Heart left ventricle (tissue), 16 donors: ENCODE measurements at regions not wholly inside any gene's neighbourhood (a gene's known extent, or its start where the extent isn't known, plus 50 kb on each side); places are given as distances from the start of the nearest gene placed in this dataset.

Source experiments
- ATAC-seq, 4 donors: fragments of 200-7000 bp; cut with Tn5 transposase; one replicate each; pipeline ENCODE4 v1.9.1; 2020 to 2022; ENCODE audit warnings: moderate library complexity in 4 of 4, mild to moderate bottlenecking in 3 of 4, moderate number of reproducible peaks in 1 of 4
- DNase-seq, 5 donors: peaks; one replicate each; pipeline ENCODE4 v3.0.0-alpha.2; 2020
- H3K27ac ChIP-seq, 12 donors: fragments of 200-600 bp; sonication (generic) in 4 of 12; one replicate each; pipeline versions ENCODE4 v1.5.0 to v1.8.0; 2016 to 2022; ENCODE audit warnings: mild to moderate bottlenecking in 2 of 12
- H3K27me3 ChIP-seq, 9 donors: fragments of 200-600 bp; sonication (generic) in 2 of 9; one replicate each; pipeline versions ENCODE4 v1.5.1 to v1.8.0; 2016 to 2022; ENCODE audit warnings: mild to moderate bottlenecking in 3 of 9
- H3K36me3 ChIP-seq, 9 donors: fragments of 200-600 bp; sonication (generic) in 2 of 9; one replicate each; pipeline versions ENCODE4 v1.5.0 to v1.8.0; 2018 to 2022; ENCODE audit warnings: mild to moderate bottlenecking in 2 of 9
- H3K4me1 ChIP-seq, 12 donors: fragments of 200-600 bp; sonication (generic) in 4 of 12; one replicate each; pipeline versions ENCODE4 v1.5.0 to v1.8.0; 2016 to 2022; ENCODE audit warnings: mild to moderate bottlenecking in 3 of 12
- H3K4me3 ChIP-seq, 12 donors: fragments of 200-600 bp; sonication (generic) in 4 of 12; one replicate each; pipeline versions ENCODE4 v1.5.0 to v1.8.0; 2017 to 2022; ENCODE audit warnings: mild to moderate bottlenecking in 9 of 12, moderate library complexity in 4 of 12
- H3K9me3 ChIP-seq, 12 donors: fragments of 200-600 bp; sonication (generic) in 4 of 12; one replicate each; pipeline versions ENCODE4 v1.5.0 to v1.8.0; 2016 to 2022; ENCODE audit warnings: mild to moderate bottlenecking in 1 of 12
- POLR2A ChIP-seq, 2 donors: fragments of 450-650 bp; IDR thresholded peaks; one replicate each; pipeline ENCODE4 v1.6.1; 2017; ENCODE audit warnings: antibody characterized with exemption in 2 of 2, mild to moderate bottlenecking in 2 of 2, moderate library complexity in 2 of 2
- WGBS, 4 donors: extraction: QIAGEN DNeasy Blood & Tissue Kit in 2 of 4; methylation state at CpG; one replicate each; pipeline versions ENCODE4 v1.1.5 to v1.1.7; 2013 to 2018; 5-methylcytosine and 5-hydroxymethylcytosine counted together
- intact Hi-C, 10 donors: fragments of 100-400 bp; cut with DNase I; formaldehyde crosslinking; loops; one replicate each; pipeline versions ENCODE4 v1.11.1 to v1.14.2; 2022
- TF ChIP-seq, protein P1 (sequence below), 12 donors: fragments of 200-600 bp; sonication (generic) in 4 of 12; IDR thresholded peaks; one replicate each; pipeline versions ENCODE4 v1.5.0 to v1.8.0; 2018 to 2022; ENCODE audit warnings: antibody characterized with exemption in 12 of 12, mild to moderate bottlenecking in 5 of 12
- donor health status: ischemic (EF 13 %, LVEDD 7.1; RV severe dilation, severe dysfunction).
- donor health status: healthy with polysubstance abuse.
- donor health status: DM: no; HTN: yes; CAD: no.
- donor health status: DM: no; HTN: no; CAD: no.
- donor health status: ischemic (EF 25% LVEDD 6.9; RV normal size, moderate dysfunction).
- donor health status: ischemic (EF 25% LVEDD 5.7; RV mildly dilated, moderate dysfunction).
- donor health status: healthy.
- donor health status: DM: yes; HTN: yes; CAD: no.
- donor health status: ischemic (EF 35%, LVEDD 5.7; RV mildly dilated, moderate dysfunction).
- donor health status: nonischemic (EF 11% LVEDD 7.7; RV severe dilation, severe dysfunction).
- donor health status: DM: yes; HTN: yes; CAD: no.
- donor health status: PGD.
- donor health status: ischemic (EF 29% LVEDD 5.4; RV normal size, mild dysfunction).
- donor health status: nonischemic (EF 23%, LVEDD 6.1; RV moderate dilation, normal function).

DNA sequence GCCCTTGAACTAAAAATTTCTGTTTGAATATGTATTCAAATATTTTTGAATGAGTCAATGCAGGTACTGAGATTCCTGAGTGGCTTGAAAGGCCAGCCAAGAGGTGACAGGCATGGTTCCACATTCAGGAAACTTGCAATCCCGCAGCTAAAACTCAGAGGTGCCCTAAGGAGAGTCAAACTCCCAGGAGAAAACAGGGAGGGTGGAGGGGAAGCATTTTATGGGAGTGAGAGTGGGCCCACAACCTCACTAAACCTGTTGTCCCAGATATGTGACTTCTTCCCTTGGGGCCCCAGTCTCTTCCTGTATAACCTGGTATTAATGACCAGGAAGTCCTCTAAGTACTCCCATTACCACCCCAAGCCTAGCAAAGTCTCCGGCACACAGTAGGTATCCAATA is 189.6 kb downstream of the PLPP3 start:
- no peak for TF ChIP-seq POLR2A (IDR thresholded peaks at IDR 0.05)
- TF ChIP-seq, protein P1, sequence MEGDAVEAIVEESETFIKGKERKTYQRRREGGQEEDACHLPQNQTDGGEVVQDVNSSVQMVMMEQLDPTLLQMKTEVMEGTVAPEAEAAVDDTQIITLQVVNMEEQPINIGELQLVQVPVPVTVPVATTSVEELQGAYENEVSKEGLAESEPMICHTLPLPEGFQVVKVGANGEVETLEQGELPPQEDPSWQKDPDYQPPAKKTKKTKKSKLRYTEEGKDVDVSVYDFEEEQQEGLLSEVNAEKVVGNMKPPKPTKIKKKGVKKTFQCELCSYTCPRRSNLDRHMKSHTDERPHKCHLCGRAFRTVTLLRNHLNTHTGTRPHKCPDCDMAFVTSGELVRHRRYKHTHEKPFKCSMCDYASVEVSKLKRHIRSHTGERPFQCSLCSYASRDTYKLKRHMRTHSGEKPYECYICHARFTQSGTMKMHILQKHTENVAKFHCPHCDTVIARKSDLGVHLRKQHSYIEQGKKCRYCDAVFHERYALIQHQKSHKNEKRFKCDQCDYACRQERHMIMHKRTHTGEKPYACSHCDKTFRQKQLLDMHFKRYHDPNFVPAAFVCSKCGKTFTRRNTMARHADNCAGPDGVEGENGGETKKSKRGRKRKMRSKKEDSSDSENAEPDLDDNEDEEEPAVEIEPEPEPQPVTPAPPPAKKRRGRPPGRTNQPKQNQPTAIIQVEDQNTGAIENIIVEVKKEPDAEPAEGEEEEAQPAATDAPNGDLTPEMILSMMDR (IDR thresholded peaks at IDR 0.05) = no peak
- Histone ChIP-seq H3K36me3 (no peaks in the 10 kb centered on the region), H3K9me3 (no peaks in the 10 kb centered on the region), H3K27ac (no peak overlapping the region), H3K4me3 (no peak overlapping the region), H3K27me3 (no peaks in the 10 kb centered on the region), H3K4me1 (peaks cover 0 to 30% (median 0%) of the 10 kb centered on the region in 12 donors)
- DNase-seq (no peak), ATAC-seq (no peak)
- intact Hi-C loops = loop anchor here in 3 of 10 donors (10.0 kb wide), 3 partner anchors 195 to 325 kb away; no protein-coding TSS in a partner anchor
- WGBS, 4 donors = 61 to 75% (median 71%) methylated on average over 2 of the region's 2 CpGs

DNA sequence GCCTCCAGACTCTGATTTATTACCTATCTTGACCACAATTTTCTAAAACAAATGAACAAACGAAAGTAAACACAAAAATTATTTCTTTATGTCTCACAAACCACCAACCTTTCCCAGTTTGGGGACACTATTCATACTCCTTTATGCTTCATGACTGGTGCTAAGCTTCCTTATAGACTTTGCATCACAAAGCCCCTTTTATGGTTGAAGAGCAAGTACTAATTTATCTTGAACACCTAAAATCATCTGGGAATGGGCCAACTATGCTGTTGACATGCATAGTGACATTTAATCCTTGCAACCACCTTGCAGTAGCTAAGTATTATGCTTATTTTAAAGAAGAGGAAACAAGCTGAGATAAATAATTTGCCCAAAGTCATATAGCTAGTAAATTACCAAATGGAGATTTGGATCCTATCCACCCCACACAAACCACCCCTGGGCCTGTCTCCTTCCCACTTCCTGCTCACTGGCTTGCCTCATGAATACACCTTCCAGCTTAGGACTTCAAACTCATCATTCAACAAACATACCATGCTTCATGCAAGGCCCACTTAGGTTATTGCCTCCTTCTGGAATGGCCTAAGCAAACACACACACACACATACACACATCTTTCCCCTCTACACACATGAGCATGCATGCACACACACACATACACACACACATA is 192.2 kb downstream of the PLPP3 start:
- no peak for TF ChIP-seq POLR2A (IDR thresholded peaks at IDR 0.05)
- TF ChIP-seq, protein P1 (IDR thresholded peaks at IDR 0.05) = no peak
- no peak for ATAC-seq
- Histone ChIP-seq H3K27ac (no peak overlapping the region), H3K4me1 (peaks cover 0 to 23% (median 0%) of the 10 kb centered on the region in 12 donors), H3K9me3 (no peaks in the 10 kb centered on the region), H3K4me3 (no peak overlapping the region), H3K36me3 (no peaks in the 10 kb centered on the region), H3K27me3 (no peaks in the 10 kb centered on the region)
- WGBS, 4 donors = 85 to 97% (median 90%) methylated on average over 1 of the region's 1 CpG
- DNase-seq = no peak
- intact Hi-C loops = loop anchor here in 2 of 10 donors (10.0 kb wide), 2 partner anchors 302 to 322 kb away; no protein-coding TSS in a partner anchor

DNA sequence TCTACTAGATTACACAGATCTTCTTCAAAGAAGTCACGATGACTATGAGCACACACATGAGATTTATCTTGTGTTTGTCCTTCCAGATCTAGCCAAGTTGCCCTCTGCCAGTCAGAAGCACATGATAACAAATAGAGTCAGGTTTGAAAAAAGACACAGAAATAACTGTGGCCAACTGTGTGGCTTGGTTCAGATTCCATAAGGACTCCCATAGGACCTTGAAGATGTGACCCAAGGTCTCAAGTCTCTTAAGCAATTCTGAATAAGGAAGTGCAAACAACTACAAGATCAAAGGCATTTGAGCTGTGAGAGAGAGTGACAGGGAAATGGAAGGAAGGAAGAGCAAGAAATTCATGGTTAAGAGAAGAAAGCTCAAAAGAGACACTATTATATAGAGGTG is 194.0 kb downstream of the PLPP3 start:
- H3K36me3 ChIP-seq = no peaks in the 10 kb centered on the region
- H3K27ac ChIP-seq = no peak overlapping the region
- ATAC-seq (no peak), DNase-seq (no peak)
- peaks cover 0 to 18% (median 0%) of the 10 kb centered on the region in 12 donors for H3K4me1 ChIP-seq
- no peaks in the 10 kb centered on the region for H3K27me3 ChIP-seq
- TF ChIP-seq, protein P1 (IDR thresholded peaks at IDR 0.05) = no peak
- no peak for TF ChIP-seq POLR2A (IDR thresholded peaks at IDR 0.05)
- intact Hi-C loops = loop anchor here in 2 of 10 donors (10.0 kb wide), 2 partner anchors 301 to 321 kb away; no protein-coding TSS in a partner anchor
- H3K4me3 ChIP-seq = no peak overlapping the region
- WGBS, 4 donors = 40 to 66% (median 62%) methylated on average over 1 of the region's 1 CpG
- H3K9me3 ChIP-seq = no peaks in the 10 kb centered on the region

DNA sequence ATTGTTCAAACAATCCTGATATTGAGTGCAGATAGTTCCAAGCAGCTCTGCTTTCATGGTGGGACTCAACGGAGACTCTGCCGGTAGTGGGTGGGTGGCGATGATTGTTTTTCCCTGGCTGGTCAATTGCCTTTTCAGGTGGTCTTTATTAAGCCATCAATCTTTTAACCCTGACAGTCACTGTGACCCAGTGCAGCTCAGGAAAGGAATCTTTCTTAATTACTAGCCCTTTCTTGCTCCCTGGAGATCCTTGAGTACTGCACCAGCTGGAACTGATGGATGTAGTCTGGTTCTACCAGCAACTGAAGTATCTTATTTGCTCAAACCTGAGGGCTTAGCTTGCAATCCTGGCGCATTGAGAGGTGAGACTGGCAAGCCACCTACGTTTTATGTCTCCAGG is 196.4 kb downstream of the PLPP3 start:
- 89 to 95% (median 92%) methylated on average over 5 of the region's 5 CpGs for WGBS, 4 donors
- H3K4me3 ChIP-seq = no peak overlapping the region
- no peaks in the 10 kb centered on the region for H3K9me3 ChIP-seq
- intact Hi-C loops = loop anchor here in 2 of 10 donors (10.0 kb wide), 2 partner anchors 298 to 318 kb away; no protein-coding TSS in a partner anchor
- H3K27ac ChIP-seq = no peak overlapping the region
- H3K4me1 ChIP-seq = peaks cover 0 to 18% (median under 1%) of the 10 kb centered on the region in 12 donors
- H3K27me3 ChIP-seq = no peaks in the 10 kb centered on the region
- TF ChIP-seq, protein P1 (IDR thresholded peaks at IDR 0.05) = no peak
- TF ChIP-seq POLR2A (IDR thresholded peaks at IDR 0.05) = no peak
- no peaks in the 10 kb centered on the region for H3K36me3 ChIP-seq
- no peak for DNase-seq
- ATAC-seq = no peak
